ENCODE measurements at regions not wholly inside any gene's neighbourhood (a gene's known extent, or its start where the extent isn't known, plus 50 kb on each side); places are given as distances from the start of the nearest gene placed in this dataset.

DNA sequence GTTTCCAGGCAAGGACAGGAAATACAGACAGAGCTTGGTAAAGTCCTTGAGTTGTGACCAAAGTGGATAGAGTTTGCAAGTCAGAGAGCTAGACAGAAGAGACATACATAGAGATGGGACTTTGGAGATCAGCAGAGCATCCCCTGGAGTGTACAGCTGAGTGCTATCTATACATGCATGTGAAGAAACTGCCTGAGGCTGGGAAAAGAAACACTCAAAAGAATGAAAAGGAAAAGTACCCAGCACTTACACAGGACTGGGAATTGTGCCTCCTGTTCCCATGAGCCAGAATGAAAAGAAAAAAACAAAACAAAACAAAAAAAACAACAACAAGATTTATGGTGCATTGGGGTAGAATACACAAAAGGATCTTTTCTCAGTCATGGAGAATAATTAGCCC lies 606.4 kb downstream of the ZNF608 start:
- ChIA-PET CTCF (ENCODE audit: low intra/inter-chr PET ratio) (no interaction called here), POLR2A (no interaction called here)
- no peak overlapping the region for H3K4me3 ChIP-seq
- no peaks in the 10 kb centered on the region for H4K20me1 ChIP-seq (replicated peaks; ENCODE audit: control insufficient read depth, insufficient read depth, low read length)
- no peaks in the 10 kb centered on the region for H3K79me2 ChIP-seq (ENCODE audit: control insufficient read depth, insufficient read depth, low read length)
- no peak overlapping the region for H2AFZ ChIP-seq (ENCODE audit: low read depth, low read length)
- intact Hi-C loops (cut with micrococcal nuclease) (no loop called here), in situ Hi-C loops (cut with MboI) (no loop called here)
- no peak for ATAC-seq
- H3K9ac ChIP-seq (ENCODE audit: insufficient read depth in 1 of 2, low read depth in 2 of 2, low read length in 2 of 2), result no peak overlapping the region
- no peaks in the 10 kb centered on the region for H3K4me1 ChIP-seq (replicated peaks in 1 of 2; ENCODE audit: control insufficient read depth in 2 of 2, insufficient read depth in 2 of 2, low read length in 2 of 2)
- H3K27ac ChIP-seq (ENCODE audit: extremely low read depth, low read depth, low read length), result no peak overlapping the region
- H3K4me2 ChIP-seq (ENCODE audit: insufficient read depth, low read length), result no peak overlapping the region
- H3K9me3 ChIP-seq (replicated peaks; ENCODE audit: control insufficient read depth, insufficient read depth, low read depth, low read length), result no peaks in the 10 kb centered on the region
- no peak for FAIRE-seq
- H3K9me1 ChIP-seq (ENCODE audit: control insufficient read depth, insufficient read depth, low read length), result no peaks in the 10 kb centered on the region
- H3K27me3 ChIP-seq (ENCODE audit: control insufficient read depth in 2 of 2, insufficient read depth in 2 of 2, low read length in 2 of 2), result no peaks in the 10 kb centered on the region
- BruUV-seq (replicated peaks), result no TSS peak
- H3K36me3 ChIP-seq (ENCODE audit: control insufficient read depth, insufficient read depth, low read length), result no peaks in the 10 kb centered on the region
- DNase-seq (ENCODE audit: extremely low read depth in 1 of 4, low spot score in 3 of 4), result no peak
- no peak for TF ChIP-seq SAP30 (IDR thresholded peaks at IDR 0.05; ENCODE audit: borderline replicate concordance, insufficient read depth, low read depth, low read length, poor library complexity, severe bottlenecking)
- TF ChIP-seq, protein P1, sequence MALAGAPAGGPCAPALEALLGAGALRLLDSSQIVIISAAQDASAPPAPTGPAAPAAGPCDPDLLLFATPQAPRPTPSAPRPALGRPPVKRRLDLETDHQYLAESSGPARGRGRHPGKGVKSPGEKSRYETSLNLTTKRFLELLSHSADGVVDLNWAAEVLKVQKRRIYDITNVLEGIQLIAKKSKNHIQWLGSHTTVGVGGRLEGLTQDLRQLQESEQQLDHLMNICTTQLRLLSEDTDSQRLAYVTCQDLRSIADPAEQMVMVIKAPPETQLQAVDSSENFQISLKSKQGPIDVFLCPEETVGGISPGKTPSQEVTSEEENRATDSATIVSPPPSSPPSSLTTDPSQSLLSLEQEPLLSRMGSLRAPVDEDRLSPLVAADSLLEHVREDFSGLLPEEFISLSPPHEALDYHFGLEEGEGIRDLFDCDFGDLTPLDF (CRISPR knock-in tag; IDR thresholded peaks at IDR 0.05), result no peak
- TF ChIP-seq, protein P2, sequence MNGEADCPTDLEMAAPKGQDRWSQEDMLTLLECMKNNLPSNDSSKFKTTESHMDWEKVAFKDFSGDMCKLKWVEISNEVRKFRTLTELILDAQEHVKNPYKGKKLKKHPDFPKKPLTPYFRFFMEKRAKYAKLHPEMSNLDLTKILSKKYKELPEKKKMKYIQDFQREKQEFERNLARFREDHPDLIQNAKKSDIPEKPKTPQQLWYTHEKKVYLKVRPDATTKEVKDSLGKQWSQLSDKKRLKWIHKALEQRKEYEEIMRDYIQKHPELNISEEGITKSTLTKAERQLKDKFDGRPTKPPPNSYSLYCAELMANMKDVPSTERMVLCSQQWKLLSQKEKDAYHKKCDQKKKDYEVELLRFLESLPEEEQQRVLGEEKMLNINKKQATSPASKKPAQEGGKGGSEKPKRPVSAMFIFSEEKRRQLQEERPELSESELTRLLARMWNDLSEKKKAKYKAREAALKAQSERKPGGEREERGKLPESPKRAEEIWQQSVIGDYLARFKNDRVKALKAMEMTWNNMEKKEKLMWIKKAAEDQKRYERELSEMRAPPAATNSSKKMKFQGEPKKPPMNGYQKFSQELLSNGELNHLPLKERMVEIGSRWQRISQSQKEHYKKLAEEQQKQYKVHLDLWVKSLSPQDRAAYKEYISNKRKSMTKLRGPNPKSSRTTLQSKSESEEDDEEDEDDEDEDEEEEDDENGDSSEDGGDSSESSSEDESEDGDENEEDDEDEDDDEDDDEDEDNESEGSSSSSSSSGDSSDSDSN (IDR thresholded peaks at IDR 0.05; ENCODE audit: borderline replicate concordance in 1 of 2, low read depth in 2 of 2, low read length in 2 of 2), result no peak
- TF ChIP-seq RBM34 (IDR thresholded peaks at IDR 0.05; ENCODE audit: borderline replicate concordance, insufficient read depth, low read length), result no peak
- TF ChIP-seq MTF1 (CRISPR knock-in tag; IDR thresholded peaks at IDR 0.05; ENCODE audit: borderline replicate concordance), result no peak
- TF ChIP-seq, protein P3, sequence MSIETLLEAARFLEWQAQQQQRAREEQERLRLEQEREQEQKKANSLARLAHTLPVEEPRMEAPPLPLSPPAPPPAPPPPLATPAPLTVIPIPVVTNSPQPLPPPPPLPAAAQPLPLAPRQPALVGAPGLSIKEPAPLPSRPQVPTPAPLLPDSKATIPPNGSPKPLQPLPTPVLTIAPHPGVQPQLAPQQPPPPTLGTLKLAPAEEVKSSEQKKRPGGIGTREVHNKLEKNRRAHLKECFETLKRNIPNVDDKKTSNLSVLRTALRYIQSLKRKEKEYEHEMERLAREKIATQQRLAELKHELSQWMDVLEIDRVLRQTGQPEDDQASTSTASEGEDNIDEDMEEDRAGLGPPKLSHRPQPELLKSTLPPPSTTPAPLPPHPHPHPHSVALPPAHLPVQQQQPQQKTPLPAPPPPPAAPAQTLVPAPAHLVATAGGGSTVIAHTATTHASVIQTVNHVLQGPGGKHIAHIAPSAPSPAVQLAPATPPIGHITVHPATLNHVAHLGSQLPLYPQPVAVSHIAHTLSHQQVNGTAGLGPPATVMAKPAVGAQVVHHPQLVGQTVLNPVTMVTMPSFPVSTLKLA (conservative IDR thresholded peaks at IDR 0.05), result no peak
- no peak for TF ChIP-seq GABPB1 (CRISPR knock-in tag; IDR thresholded peaks at IDR 0.05)
- TF ChIP-seq, protein P4, sequence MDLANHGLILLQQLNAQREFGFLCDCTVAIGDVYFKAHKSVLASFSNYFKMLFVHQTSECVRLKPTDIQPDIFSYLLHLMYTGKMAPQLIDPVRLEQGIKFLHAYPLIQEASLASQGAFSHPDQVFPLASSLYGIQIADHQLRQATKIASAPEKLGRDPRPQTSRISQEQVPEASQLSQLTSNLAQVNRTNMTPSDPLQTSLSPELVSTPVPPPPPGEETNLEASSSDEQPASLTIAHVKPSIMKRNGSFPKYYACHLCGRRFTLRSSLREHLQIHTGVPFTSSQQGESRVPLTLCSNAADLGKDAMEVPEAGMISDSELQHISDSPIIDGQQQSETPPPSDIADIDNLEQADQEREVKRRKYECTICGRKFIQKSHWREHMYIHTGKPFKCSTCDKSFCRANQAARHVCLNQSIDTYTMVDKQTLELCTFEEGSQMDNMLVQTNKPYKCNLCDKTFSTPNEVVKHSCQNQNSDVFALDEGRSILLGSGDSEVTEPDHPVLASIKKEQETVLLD (IDR thresholded peaks at IDR 0.05), result no peak
- no peak for TF ChIP-seq MEIS2 (IDR thresholded peaks at IDR 0.05; ENCODE audit: partially characterized antibody)
- TF ChIP-seq SUPT5H (IDR thresholded peaks at IDR 0.05), result no peak
- TF ChIP-seq CBX2 (IDR thresholded peaks at IDR 0.05; ENCODE audit: insufficient read depth, low read length, poor library complexity, severe bottlenecking), result no peak
- no peak for TF ChIP-seq PPARD (CRISPR knock-in tag; IDR thresholded peaks at IDR 0.05)
- TF ChIP-seq, protein P5, sequence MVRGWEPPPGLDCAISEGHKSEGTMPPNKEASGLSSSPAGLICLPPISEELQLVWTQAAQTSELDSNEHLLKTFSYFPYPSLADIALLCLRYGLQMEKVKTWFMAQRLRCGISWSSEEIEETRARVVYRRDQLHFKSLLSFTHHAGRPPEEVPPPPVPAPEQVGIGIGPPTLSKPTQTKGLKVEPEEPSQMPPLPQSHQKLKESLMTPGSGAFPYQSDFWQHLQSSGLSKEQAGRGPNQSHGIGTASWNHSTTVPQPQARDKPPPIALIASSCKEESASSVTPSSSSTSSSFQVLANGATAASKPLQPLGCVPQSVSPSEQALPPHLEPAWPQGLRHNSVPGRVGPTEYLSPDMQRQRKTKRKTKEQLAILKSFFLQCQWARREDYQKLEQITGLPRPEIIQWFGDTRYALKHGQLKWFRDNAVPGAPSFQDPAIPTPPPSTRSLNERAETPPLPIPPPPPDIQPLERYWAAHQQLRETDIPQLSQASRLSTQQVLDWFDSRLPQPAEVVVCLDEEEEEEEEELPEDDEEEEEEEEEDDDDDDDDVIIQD (CRISPR knock-in tag; IDR thresholded peaks at IDR 0.05), result no peak
- no peak for TF ChIP-seq JUND (IDR thresholded peaks at IDR 0.05; ENCODE audit: borderline replicate concordance, low read depth, low read length)
- TF ChIP-seq JUND (tag; IDR thresholded peaks at IDR 0.05; ENCODE audit: borderline replicate concordance, low read depth, low read length), result no peak

All from K562 (cell line).